ENCODE measurements at regions not wholly inside any gene's neighbourhood (a gene's known extent, or its start where the extent isn't known, plus 50 kb on each side); places are given as distances from the start of the nearest gene placed in this dataset.

DNA sequence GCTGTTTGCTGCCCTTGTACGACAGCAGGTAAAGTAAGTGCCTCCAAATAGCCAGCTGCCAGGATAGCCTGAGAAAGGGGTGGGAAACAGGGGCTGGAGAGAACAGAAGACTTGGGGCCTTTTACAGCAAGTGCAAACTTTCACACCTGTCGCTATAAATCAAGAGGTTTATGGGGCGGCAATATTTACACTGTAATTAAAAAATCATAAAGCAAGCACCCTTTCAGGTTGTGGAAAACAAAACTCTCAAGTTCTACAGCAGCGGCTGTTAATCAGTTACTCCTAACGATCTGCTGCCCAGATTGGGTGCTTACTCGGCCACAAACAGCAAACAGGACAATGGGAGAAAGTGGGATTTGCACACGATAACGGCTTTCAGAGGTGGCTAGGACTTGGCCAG is 359.5 kb upstream of the ETAA1 start:
- Mint-ChIP-seq H3K27ac (no peak overlapping the region), H3K27me3 (peaks cover 3% of the 10 kb centered on the region), H3K4me3 (no peak overlapping the region), H3K36me3 (ENCODE audit: low read depth) (no peaks in the 10 kb centered on the region), H3K9me3 (peaks cover 7% of the 10 kb centered on the region), H3K4me1 (no peaks in the 10 kb centered on the region)
- ATAC-seq (replicated peaks), result no peak

DNA sequence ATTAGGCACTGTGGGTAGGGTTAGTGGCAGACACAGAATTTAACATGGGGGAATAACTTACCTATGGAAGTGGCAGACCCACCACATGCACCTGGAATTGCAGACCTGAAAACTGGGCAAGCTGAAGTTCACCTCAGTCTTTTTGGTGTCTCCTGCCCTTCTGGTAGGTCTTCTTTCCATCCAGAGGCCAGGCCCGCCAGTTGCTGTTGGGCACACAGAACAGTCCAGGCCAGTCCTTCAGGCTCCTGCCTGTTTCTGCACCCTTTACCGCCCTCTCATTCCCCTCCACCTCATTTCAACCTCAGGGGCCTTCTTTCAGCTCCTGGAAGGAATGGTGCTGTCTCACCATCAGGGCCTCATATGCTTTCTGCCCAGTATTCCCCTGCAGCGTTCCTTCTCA is 358.9 kb upstream of the ETAA1 start:
- Mint-ChIP-seq H3K27ac (no peak overlapping the region), H3K9me3 (peaks cover 7% of the 10 kb centered on the region), H3K27me3 (peaks cover 3% of the 10 kb centered on the region), H3K4me3 (no peak overlapping the region), H3K36me3 (ENCODE audit: low read depth) (no peaks in the 10 kb centered on the region), H3K4me1 (no peaks in the 10 kb centered on the region)
- ATAC-seq (replicated peaks), result no peak

DNA sequence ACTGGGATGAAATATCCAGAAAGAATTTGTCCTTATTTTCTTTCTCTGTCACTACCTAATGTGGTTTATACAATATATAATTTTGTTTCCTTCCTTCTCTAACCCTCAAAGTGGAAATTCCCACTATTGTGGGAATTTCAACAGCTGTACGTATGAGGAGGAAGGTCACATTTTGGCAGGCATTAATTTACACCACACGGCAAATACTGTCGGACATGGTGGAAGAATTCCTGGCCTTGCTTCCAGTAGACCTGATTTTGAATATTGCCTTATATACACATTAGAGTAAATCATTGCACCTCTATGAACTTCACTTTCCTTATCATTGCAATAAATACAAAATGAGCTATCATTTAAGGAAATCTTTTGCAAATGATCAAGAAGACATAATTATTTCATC is 358.1 kb upstream of the ETAA1 start:
- Mint-ChIP-seq H3K36me3 (ENCODE audit: low read depth) (no peaks in the 10 kb centered on the region), H3K9me3 (peaks cover 7% of the 10 kb centered on the region), H3K27me3 (peaks cover 3% of the 10 kb centered on the region), H3K27ac (no peak overlapping the region), H3K4me1 (no peaks in the 10 kb centered on the region), H3K4me3 (no peak overlapping the region)
- ATAC-seq (replicated peaks), result no peak

DNA sequence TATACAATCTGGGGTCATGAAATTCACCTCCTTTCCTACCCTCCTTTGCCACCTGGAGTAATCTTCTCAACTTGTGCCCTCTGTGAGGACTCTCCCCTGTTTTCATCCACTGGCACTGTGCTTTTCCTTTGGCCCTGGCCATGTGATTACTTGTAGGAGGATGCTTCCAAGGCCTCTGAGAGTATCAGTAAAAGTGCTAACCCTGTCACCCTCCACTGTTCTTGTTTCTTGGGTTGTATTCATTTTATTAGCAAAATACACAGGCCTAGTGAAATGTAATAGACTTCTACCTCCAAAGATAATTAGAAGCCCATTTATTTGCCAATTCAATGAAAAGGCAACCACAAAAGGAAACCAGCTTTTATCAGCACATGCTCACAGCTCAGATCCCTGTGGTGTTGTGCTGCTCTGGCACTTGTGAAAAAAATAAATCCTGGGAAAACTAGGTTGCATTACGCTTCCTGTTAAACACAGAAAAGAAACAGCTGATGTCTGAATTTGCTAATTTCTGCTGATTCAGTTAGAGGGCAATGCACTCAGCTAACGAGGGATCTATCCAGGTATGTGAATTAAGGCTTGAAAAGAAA is 357.5 kb upstream of the ETAA1 start:
- Mint-ChIP-seq H3K27ac (no peak overlapping the region), H3K36me3 (ENCODE audit: low read depth) (no peaks in the 10 kb centered on the region), H3K4me3 (no peak overlapping the region), H3K27me3 (peaks cover 3% of the 10 kb centered on the region), H3K4me1 (no peaks in the 10 kb centered on the region), H3K9me3 (peaks cover 7% of the 10 kb centered on the region)
- ATAC-seq (replicated peaks), result no peak

DNA sequence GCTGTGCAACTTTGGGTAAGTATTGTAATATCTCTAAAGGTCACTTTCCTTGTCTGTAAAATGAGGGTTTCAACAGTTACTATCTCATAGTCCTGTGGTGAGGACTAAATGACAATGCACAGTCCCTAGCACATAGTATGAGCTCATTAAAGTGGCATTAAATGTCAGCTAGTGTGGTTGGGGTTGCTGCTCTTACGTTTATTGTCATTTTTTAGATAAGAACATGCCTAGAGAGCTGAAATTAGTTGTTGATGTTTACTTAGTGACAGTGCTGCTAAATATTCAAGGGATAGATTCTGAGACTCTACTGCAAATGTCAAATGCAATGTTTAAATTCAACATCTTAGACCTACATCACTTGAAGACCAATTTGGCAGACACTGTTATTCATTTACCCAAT is 356.1 kb upstream of the ETAA1 start:
- Mint-ChIP-seq H3K27ac (no peak overlapping the region), H3K27me3 (peaks cover 3% of the 10 kb centered on the region), H3K36me3 (ENCODE audit: low read depth) (no peaks in the 10 kb centered on the region), H3K4me3 (no peak overlapping the region), H3K9me3 (peaks cover 7% of the 10 kb centered on the region), H3K4me1 (no peaks in the 10 kb centered on the region)
- ATAC-seq (replicated peaks), result no peak

DNA sequence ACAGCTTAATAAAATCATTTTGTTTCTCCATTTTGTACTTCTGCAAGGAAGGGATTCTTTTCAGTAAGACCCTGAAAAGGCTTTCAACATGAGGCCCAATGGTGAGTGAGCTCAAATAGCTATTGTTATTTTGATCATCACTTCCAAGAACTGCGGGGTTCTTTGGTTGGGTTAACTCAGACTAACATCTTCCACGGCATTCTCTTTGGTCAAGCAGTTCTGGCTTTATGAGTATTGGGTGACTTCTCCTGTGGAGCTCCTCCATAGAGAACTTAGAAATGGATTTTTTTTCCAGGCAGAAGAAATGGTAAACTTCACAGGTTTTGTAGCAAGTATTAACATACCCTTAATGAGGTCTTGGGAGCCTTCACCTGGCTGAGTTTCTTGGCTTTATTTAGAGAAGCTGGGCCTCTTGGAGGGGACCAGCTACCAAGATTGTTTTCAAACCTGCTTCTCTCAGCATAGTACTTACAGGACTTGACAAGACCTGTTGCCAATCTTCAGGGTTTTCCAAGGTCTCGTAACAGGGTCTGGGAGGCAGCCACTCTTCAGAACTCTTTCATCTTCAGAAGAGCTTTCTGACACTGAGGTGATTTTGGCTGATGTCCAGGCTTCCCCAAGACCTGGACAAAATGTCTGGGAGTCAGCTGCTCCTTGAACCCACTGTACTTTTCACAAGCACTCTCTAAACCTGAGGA is 353.2 kb upstream of the ETAA1 start:
- H3K27ac Mint-ChIP-seq, result no peak overlapping the region
- ATAC-seq (replicated peaks), result no peak

DNA sequence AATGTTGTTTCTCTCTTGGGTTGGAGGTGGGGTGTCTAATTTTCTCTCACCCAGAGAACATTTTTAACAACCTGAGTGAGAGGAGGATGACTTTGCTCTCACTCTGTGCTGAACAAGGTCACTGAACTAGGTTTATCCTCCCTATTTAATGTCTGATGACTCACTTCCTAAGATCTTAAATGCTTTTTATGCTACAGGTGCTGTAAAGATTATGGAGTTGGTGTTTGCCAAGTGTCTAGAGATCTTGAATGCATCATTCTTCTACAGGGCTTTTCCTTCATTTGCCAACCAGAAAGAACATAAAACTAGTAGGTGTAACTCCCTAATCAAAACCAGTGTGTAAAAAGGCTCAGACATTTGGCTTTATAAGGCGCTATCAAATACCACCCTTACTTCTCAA is 350.5 kb upstream of the ETAA1 start:
- Mint-ChIP-seq H3K36me3 (ENCODE audit: low read depth) (no peaks in the 10 kb centered on the region), H3K4me1 (no peaks in the 10 kb centered on the region), H3K4me3 (no peak overlapping the region), H3K9me3 (no peaks in the 10 kb centered on the region), H3K27me3 (peaks cover 3% of the 10 kb centered on the region), H3K27ac (no peak overlapping the region)
- no peak for ATAC-seq (replicated peaks)

More for the DNA sequence above, 353.2 kb upstream of the ETAA1 start:
- no peaks in the 10 kb centered on the region for H3K36me3 Mint-ChIP-seq (ENCODE audit: low read depth)
- H3K27me3 Mint-ChIP-seq, result peaks cover under 1% of the 10 kb centered on the region
- H3K4me3 Mint-ChIP-seq, result no peak overlapping the region
- peaks cover 4% of the 10 kb centered on the region for H3K9me3 Mint-ChIP-seq
- no peaks in the 10 kb centered on the region for H3K4me1 Mint-ChIP-seq

DNA sequence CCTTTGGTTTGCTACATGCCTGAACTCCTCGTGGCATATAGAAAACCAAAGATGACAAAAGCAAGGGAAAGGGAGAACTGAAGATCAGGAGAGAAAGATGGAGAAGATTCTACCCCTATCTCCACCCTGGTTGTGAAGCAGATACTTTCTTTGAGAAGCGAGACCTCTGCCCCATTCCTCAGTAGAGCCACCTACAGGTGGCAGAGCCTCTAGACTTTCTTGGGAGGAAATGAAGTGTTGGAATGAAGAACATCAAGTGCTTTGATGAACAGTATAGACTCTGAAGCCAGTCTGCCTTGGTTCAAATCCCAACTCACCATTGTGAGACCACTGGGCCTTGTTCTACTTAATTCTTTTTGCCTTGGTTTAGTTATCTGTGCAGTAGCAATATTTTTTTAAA is 348.8 kb upstream of the ETAA1 start:
- H3K27ac Mint-ChIP-seq, result no peak overlapping the region
- no peaks in the 10 kb centered on the region for H3K4me1 Mint-ChIP-seq
- H3K9me3 Mint-ChIP-seq, result no peaks in the 10 kb centered on the region
- no peak for ATAC-seq (replicated peaks)
- H3K36me3 Mint-ChIP-seq (ENCODE audit: low read depth), result no peaks in the 10 kb centered on the region
- H3K27me3 Mint-ChIP-seq, result peaks cover 3% of the 10 kb centered on the region
- H3K4me3 Mint-ChIP-seq, result no peak overlapping the region

DNA sequence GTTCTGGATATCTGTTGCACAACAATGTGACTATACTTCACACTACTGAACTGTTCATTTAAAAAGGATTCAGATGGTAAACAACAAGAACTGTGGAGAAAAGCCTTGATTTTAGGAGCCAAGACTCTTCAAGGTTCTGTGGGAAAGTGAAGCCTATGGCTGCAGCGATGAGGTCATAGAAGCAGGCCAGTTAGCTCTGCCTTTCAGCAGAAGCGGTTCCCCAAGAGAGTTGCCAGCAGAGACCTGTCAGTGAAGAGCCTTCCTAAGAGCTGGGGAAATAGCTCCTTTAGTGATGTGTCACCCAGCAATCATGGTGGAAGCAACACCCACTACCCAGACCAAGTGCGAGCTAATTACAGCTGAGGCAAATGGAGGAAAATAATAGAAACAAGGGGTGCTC is 346.5 kb upstream of the ETAA1 start:
- Mint-ChIP-seq H3K9me3 (no peaks in the 10 kb centered on the region), H3K36me3 (ENCODE audit: low read depth) (no peaks in the 10 kb centered on the region), H3K4me3 (no peak overlapping the region), H3K27me3 (peaks cover 3% of the 10 kb centered on the region), H3K27ac (no peak overlapping the region), H3K4me1 (no peaks in the 10 kb centered on the region)
- no peak for ATAC-seq (replicated peaks)

DNA sequence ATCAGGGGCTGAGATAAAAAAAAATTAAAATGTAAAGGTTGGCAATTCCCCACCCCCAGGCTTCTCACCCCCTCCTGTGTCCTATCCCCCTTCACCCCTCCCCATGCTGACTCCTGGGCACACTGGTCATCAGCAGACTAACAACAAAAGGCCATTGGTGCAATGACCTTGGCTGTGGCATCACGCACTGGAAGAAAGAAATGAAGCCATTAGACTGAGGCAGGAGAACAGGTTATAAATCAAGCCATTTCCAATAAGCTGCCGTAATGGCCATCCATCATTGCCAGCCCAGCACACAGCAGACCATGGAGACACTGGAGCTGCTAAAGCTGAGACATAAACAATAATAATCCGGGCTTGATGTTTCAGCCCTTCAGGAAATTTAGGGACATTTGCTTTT is 342.4 kb upstream of the ETAA1 start:
- H3K4me3 Mint-ChIP-seq, result no peak overlapping the region
- ATAC-seq (replicated peaks), result no peak
- no peaks in the 10 kb centered on the region for H3K4me1 Mint-ChIP-seq
- H3K27me3 Mint-ChIP-seq, result no peaks in the 10 kb centered on the region
- H3K36me3 Mint-ChIP-seq (ENCODE audit: low read depth), result no peaks in the 10 kb centered on the region
- no peak overlapping the region for H3K27ac Mint-ChIP-seq
- H3K9me3 Mint-ChIP-seq, result no peaks in the 10 kb centered on the region

DNA sequence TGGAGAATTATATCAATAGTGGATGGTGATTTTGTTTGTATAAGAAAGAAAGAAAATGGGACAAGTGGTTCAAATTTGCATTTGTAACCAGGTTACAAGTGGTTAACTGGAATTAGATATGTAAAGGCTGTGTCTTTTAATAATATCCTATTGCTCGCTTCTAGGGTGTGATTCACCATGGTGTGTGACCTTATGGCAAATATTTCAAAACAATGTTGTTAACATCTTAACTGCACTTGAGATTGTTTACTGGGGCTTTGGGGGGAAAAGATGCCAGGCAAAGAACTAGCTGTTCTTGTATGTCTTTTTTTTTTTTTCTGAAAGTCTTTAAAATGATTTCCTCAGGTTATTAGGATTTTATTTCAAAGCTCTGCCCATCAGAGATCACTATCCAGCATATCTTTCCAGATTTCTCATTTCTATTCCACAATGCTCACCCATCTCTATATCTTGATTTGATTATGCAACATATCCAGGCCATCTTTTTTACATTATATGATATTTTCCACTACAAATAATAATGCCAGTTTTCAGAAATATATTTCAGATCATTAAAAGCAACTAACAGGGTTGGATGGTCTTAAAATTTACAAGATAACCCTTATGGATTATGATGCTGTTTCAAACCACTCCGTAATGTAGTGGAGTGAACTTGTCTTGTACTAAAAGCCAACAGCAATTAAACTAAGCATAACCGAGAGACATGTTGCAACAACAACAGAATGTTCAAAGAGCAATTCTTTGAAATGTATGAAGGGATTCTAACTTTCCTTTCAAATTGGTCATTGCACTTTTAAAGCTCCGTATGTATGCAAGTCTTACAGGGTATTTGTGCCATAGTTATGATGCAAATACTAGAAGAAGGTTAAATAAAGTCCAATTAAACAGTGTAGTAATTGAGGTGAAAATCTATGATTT is 341.5 kb upstream of the ETAA1 start:
- no peaks in the 10 kb centered on the region for H3K27me3 Mint-ChIP-seq
- no peak for ATAC-seq (replicated peaks)
- no peak overlapping the region for H3K27ac Mint-ChIP-seq
- no peaks in the 10 kb centered on the region for H3K4me1 Mint-ChIP-seq
- H3K4me3 Mint-ChIP-seq, result no peak overlapping the region
- H3K9me3 Mint-ChIP-seq, result peaks cover under 1% of the 10 kb centered on the region
- H3K36me3 Mint-ChIP-seq (ENCODE audit: low read depth), result no peaks in the 10 kb centered on the region

DNA sequence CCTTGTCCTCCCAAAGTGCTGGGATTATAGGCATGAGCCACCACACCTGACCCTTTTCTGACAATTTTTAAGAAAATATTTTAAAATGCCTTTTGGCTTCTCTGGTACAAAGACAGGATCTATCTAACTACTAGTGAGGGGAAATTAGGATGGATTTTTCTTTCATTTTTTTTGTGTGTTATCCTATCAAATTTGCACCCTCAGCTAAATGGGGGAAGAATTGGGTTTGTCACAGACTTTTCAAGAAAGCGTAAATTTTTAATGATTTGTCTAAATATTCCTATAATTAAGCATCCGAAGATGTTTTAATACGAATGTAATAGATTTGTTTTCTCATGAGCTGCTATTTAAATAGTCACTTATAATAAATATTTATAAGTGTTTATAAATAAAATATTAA is 340.0 kb upstream of the ETAA1 start:
- no peak overlapping the region for H3K27ac Mint-ChIP-seq
- no peaks in the 10 kb centered on the region for H3K27me3 Mint-ChIP-seq
- peaks cover 3% of the 10 kb centered on the region for H3K9me3 Mint-ChIP-seq
- H3K4me1 Mint-ChIP-seq, result no peaks in the 10 kb centered on the region
- ATAC-seq (replicated peaks), result no peak
- H3K36me3 Mint-ChIP-seq (ENCODE audit: low read depth), result no peaks in the 10 kb centered on the region
- no peak overlapping the region for H3K4me3 Mint-ChIP-seq

DNA sequence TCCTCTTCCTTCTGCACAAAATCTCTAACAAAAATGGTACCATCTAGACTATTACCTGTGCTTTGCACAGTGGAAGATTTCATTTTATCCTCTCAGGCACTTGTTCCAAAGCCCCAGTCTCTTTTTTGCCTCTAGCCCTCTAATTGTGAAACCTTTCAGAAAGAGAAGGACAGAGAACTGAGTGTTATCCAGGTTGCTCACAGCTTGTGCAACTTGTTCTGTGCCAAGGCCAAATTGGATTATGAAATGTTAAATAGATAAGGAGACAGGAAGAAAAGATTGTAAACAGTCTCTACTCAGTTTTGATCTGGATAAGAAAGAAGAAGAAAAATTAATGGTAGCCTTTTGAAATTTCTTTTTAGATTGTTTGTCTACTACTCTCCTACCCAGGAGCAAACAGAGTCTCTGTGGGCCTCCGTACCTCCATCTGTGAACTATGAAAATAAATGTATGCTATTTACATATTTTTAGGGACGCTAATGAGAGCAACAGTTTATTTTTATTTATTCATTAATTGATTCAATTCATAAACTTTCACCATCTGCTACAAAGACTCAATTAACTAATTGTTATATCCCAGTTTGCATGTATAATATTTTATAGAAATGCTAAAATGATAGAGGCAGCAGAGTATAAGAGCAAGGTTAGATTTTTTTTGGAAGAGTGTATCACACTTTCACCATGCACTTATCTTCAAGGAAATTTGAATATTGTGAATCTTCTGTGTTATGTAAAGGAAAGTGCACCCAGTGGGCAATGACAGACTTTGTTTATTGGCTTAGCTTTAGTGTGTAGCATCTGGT is 339.0 kb upstream of the ETAA1 start:
- Mint-ChIP-seq H3K36me3 (ENCODE audit: low read depth) (no peaks in the 10 kb centered on the region), H3K27ac (no peak overlapping the region), H3K4me3 (no peak overlapping the region), H3K9me3 (peaks cover 3% of the 10 kb centered on the region), H3K27me3 (no peaks in the 10 kb centered on the region), H3K4me1 (no peaks in the 10 kb centered on the region)
- ATAC-seq (replicated peaks), result no peak

DNA sequence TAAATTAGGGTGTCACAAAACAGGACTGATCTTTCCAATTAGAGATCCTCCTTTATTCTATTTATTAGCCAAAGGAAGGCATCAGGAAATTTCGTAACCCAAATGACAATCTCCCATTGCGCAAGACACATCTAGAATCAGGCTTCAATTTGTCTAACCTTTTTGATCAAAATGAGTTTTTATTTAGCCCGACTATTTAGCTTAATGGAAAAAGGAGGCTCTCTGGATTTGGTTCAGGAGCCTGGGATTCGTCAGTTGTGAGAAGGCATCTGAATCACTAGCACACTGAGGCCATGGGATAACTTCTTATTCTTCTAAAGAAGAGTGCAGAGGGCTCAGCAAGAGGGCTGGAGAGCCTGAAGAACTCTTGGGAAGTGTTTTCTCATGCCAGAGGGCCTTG is 332.1 kb upstream of the ETAA1 start:
- ATAC-seq (replicated peaks), result no peak
- H3K9me3 Mint-ChIP-seq, result peaks cover 9% of the 10 kb centered on the region
- H3K27ac Mint-ChIP-seq, result no peak overlapping the region
- no peaks in the 10 kb centered on the region for H3K27me3 Mint-ChIP-seq
- no peaks in the 10 kb centered on the region for H3K4me1 Mint-ChIP-seq
- H3K36me3 Mint-ChIP-seq (ENCODE audit: low read depth), result no peaks in the 10 kb centered on the region
- H3K4me3 Mint-ChIP-seq, result no peak overlapping the region
